Neuronal stem cell (in vitro differentiated cells): ENCODE measurements at regions not wholly inside any gene's neighbourhood (a gene's known extent, or its start where the extent isn't known, plus 50 kb on each side); places are given as distances from the start of the nearest gene placed in this dataset.

ENCODE experiments used
- DNase-seq: peaks from one replicate; pipeline ENCODE4 v3.0.0-alpha.2; 2013; ENCODE audit warnings: low spot score
- H2AFZ ChIP-seq: one replicate; pipeline ENCODE4 v1.6.1; 2013; ENCODE audit warnings: mild to moderate bottlenecking, low read length, inconsistent platforms
- H2AK5ac ChIP-seq: 2 replicates; pipeline ENCODE4 v1.6.1; 2013; ENCODE audit warnings: low read depth, mild to moderate bottlenecking, inconsistent platforms, low read length, moderate library complexity, mixed read lengths
- H2BK120ac ChIP-seq: 2 replicates; pipeline ENCODE4 v1.6.1; 2013; ENCODE audit warnings: low read depth, mild to moderate bottlenecking, inconsistent platforms, low read length, moderate library complexity, mixed read lengths
- H2BK12ac ChIP-seq: one replicate; pipeline ENCODE4 v1.6.1; 2013; ENCODE audit warnings: low read length, inconsistent platforms
- H2BK15ac ChIP-seq: 2 replicates; pipeline ENCODE4 v1.6.1; 2013; ENCODE audit warnings: mild to moderate bottlenecking, low read length, inconsistent platforms, mixed read lengths
- H2BK5ac ChIP-seq: one replicate; pipeline ENCODE4 v1.6.1; 2013; ENCODE audit warnings: inconsistent platforms, mild to moderate bottlenecking, low read length, moderate library complexity
- H3K14ac ChIP-seq: one replicate; pipeline ENCODE4 v1.6.1; 2013; ENCODE audit warnings: low read length, inconsistent platforms
- H3K18ac ChIP-seq: 2 replicates; pipeline ENCODE4 v1.6.1; 2013; ENCODE audit warnings: low read length, inconsistent platforms
- H3K23ac ChIP-seq: 2 replicates; pipeline ENCODE4 v1.6.1; 2013; ENCODE audit warnings: low read depth, mild to moderate bottlenecking, mixed read lengths, low read length, inconsistent platforms; ENCODE audit not compliant: poor library complexity
- H3K27ac ChIP-seq: replicated peaks from 3 replicates; pipeline ENCODE4 v1.5.1; 2013; ENCODE audit warnings: low read length, inconsistent platforms
- H3K27me3 ChIP-seq, 3 experiments: 2 replicates each; pipeline ENCODE4 v1.6.1; 2013; ENCODE audit warnings: low read length in 3 of 3, mild to moderate bottlenecking in 2 of 3, inconsistent platforms in 1 of 3, low read depth in 1 of 3, mixed read lengths in 1 of 3, moderate library complexity in 1 of 3; ENCODE audit not compliant: control insufficient read depth in 3 of 3, insufficient read depth in 3 of 3
- H3K36me3 ChIP-seq, 2 donors: replicated peaks in 1 of 2; 2 replicates each; pipeline ENCODE4 v1.6.1; 2013; ENCODE audit warnings: low read length in 2 of 2; ENCODE audit not compliant: control insufficient read depth in 2 of 2, insufficient read depth in 2 of 2
- H3K4ac ChIP-seq: 2 replicates; pipeline ENCODE4 v1.6.1; 2013; ENCODE audit warnings: inconsistent platforms, mild to moderate bottlenecking, low read length, moderate library complexity
- H3K4me1 ChIP-seq, 2 donors: 1 replicate in 1 of 2; 2 replicates in 1 of 2; pipeline ENCODE4 v1.6.1; 2013; ENCODE audit warnings: low read length in 2 of 2, low read depth in 1 of 2; ENCODE audit not compliant: control insufficient read depth in 2 of 2, insufficient read depth in 1 of 2
- H3K4me2 ChIP-seq: one replicate; pipeline ENCODE4 v1.6.1; 2013; ENCODE audit warnings: mild to moderate bottlenecking, low read length, inconsistent platforms; ENCODE audit not compliant: insufficient read depth, poor library complexity, severe bottlenecking
- H3K4me3 ChIP-seq, 2 donors: 2 replicates each; pipeline ENCODE4 v1.5.1; 2013; ENCODE audit warnings: low read length in 2 of 2, mild to moderate bottlenecking in 2 of 2, inconsistent platforms in 1 of 2, moderate library complexity in 1 of 2
- H3K79me1 ChIP-seq: one replicate; pipeline ENCODE4 v1.6.1; 2013; ENCODE audit warnings: low read depth, mild to moderate bottlenecking, inconsistent platforms, low read length, moderate library complexity
- H3K9ac ChIP-seq: one replicate; pipeline ENCODE4 v1.6.1; 2013; ENCODE audit warnings: mild to moderate bottlenecking, low read depth, low read length, inconsistent platforms; ENCODE audit not compliant: poor library complexity
- H3K9me3 ChIP-seq, 2 donors: replicated peaks in 1 of 2; 2 replicates each; pipeline versions ENCODE3 to v1.6.1; 2013; ENCODE audit warnings: low read length in 2 of 2, mild to moderate bottlenecking in 2 of 2, inconsistent platforms in 1 of 2, low read depth in 1 of 2, mixed read lengths in 1 of 2, moderate library complexity in 1 of 2; ENCODE audit not compliant: control insufficient read depth in 2 of 2, insufficient read depth in 1 of 2
- H4K8ac ChIP-seq: one replicate; pipeline ENCODE4 v1.6.1; 2013; ENCODE audit warnings: low read depth, mild to moderate bottlenecking, inconsistent platforms, low read length, moderate library complexity
- H4K91ac ChIP-seq: one replicate; pipeline ENCODE4 v1.6.1; 2013; ENCODE audit warnings: low read length, low read depth, mild to moderate bottlenecking, inconsistent platforms; ENCODE audit not compliant: poor library complexity
- WGBS, 2 donors: extraction: QIAGEN DNeasy Blood & Tissue Kit; methylation state at CpG; one replicate each; pipeline ENCODE4 v1.1.7; 2013; ENCODE audit warnings: missing lambda C conversion rate in 2 of 2, mixed read lengths in 1 of 2; ENCODE audit not compliant: insufficient read length in 2 of 2, insufficient replicate concordance in 1 of 2; ENCODE audit errors: extremely low coverage in 2 of 2; 5-methylcytosine and 5-hydroxymethylcytosine counted together

- H4K91ac ChIP-seq, result no peak overlapping the region
- H3K9me3 ChIP-seq, result no peaks in the 10 kb centered on the region
- no peak overlapping the region for H2BK12ac ChIP-seq
- H3K18ac ChIP-seq, result no peak overlapping the region
- H2BK15ac ChIP-seq, result no peak overlapping the region
- no peaks in the 10 kb centered on the region for H3K4me1 ChIP-seq
- no peak overlapping the region for H2AK5ac ChIP-seq
- peaks cover 0 to 5% (median 0%) of the 10 kb centered on the region in 3 experiments for H3K27me3 ChIP-seq
- no peak overlapping the region for H4K8ac ChIP-seq
- no peaks in the 10 kb centered on the region for H3K36me3 ChIP-seq
- H3K23ac ChIP-seq, result no peak overlapping the region
- no peak overlapping the region for H2AFZ ChIP-seq
- H2BK5ac ChIP-seq, result no peak overlapping the region
- no peak overlapping the region for H3K27ac ChIP-seq
- no peaks in the 10 kb centered on the region for H3K79me1 ChIP-seq
- no peak overlapping the region for H3K4me2 ChIP-seq
- no peak overlapping the region for H3K4me3 ChIP-seq
- no peak overlapping the region for H3K14ac ChIP-seq
- no peak overlapping the region for H3K4ac ChIP-seq
- no peak overlapping the region for H2BK120ac ChIP-seq
- no CpG with 5 or more reads among the region's 1 CpG for WGBS, 2 donors
- no peak for DNase-seq
- H3K9ac ChIP-seq, result no peak overlapping the region
Observed at GRCh38 chr16:23013484-23013883, 135.8 kb downstream of the USP31 start.

GRCh38 chr16:23009075-23009474, 140.2 kb downstream of the USP31 start:
- Histone ChIP-seq H4K91ac (no peak overlapping the region), H2AFZ (no peak overlapping the region), H2BK5ac (no peak overlapping the region), H2BK12ac (no peak overlapping the region), H3K36me3 (no peaks in the 10 kb centered on the region), H3K9ac (no peak overlapping the region), H3K18ac (no peak overlapping the region), H3K4me1 (no peaks in the 10 kb centered on the region), H2BK120ac (no peak overlapping the region), H3K4ac (no peak overlapping the region), H2AK5ac (no peak overlapping the region), H3K27ac (no peak overlapping the region), H3K4me2 (no peak overlapping the region), H3K79me1 (no peaks in the 10 kb centered on the region), H3K9me3 (no peaks in the 10 kb centered on the region), H4K8ac (no peak overlapping the region), H2BK15ac (no peak overlapping the region), H3K4me3 (no peak overlapping the region), H3K23ac (no peak overlapping the region), H3K14ac (no peak overlapping the region), H3K27me3 (no peaks in the 10 kb centered on the region)
- DNase-seq, result no peak
- no CpG with 5 or more reads among the region's 3 CpGs for WGBS, 2 donors

GRCh38 chr16:23008041-23008440, 141.2 kb downstream of the USP31 start:
- Histone ChIP-seq H3K9me3 (no peaks in the 10 kb centered on the region), H3K14ac (no peak overlapping the region), H3K18ac (no peak overlapping the region), H2BK120ac (no peak overlapping the region), H2BK15ac (no peak overlapping the region), H3K27ac (no peak overlapping the region), H2BK12ac (no peak overlapping the region), H2BK5ac (no peak overlapping the region), H2AK5ac (no peak overlapping the region), H3K4ac (no peak overlapping the region), H4K8ac (no peak overlapping the region), H3K79me1 (no peaks in the 10 kb centered on the region), H3K9ac (no peak overlapping the region), H3K4me3 (no peak overlapping the region), H3K36me3 (no peaks in the 10 kb centered on the region), H3K23ac (no peak overlapping the region), H4K91ac (no peak overlapping the region), H3K4me1 (no peaks in the 10 kb centered on the region), H3K27me3 (no peaks in the 10 kb centered on the region), H3K4me2 (no peak overlapping the region), H2AFZ (no peak overlapping the region)
- no CpG with 5 or more reads among the region's 7 CpGs for WGBS, 2 donors
- DNase-seq, result no peak

GRCh38 chr16:23006380-23006779, 142.9 kb downstream of the USP31 start:
- Histone ChIP-seq H3K18ac (no peak overlapping the region), H4K8ac (no peak overlapping the region), H3K36me3 (no peaks in the 10 kb centered on the region), H2AK5ac (no peak overlapping the region), H3K4me2 (no peak overlapping the region), H2BK120ac (no peak overlapping the region), H2BK15ac (no peak overlapping the region), H3K9me3 (no peaks in the 10 kb centered on the region), H2AFZ (no peak overlapping the region), H3K79me1 (no peaks in the 10 kb centered on the region), H3K27ac (no peak overlapping the region), H4K91ac (no peak overlapping the region), H3K9ac (no peak overlapping the region), H2BK5ac (no peak overlapping the region), H3K4me1 (no peaks in the 10 kb centered on the region), H3K27me3 (no peaks in the 10 kb centered on the region), H2BK12ac (no peak overlapping the region), H3K14ac (no peak overlapping the region), H3K23ac (no peak overlapping the region), H3K4ac (no peak overlapping the region), H3K4me3 (no peak overlapping the region)
- WGBS, 2 donors, result no CpG with 5 or more reads among the region's 2 CpGs
- DNase-seq, result no peak
